Fibroblast of skin of right biceps (primary cell): ENCODE measurements at regions not wholly inside any gene's neighbourhood (a gene's known extent, or its start where the extent isn't known, plus 50 kb on each side); places are given as distances from the start of the nearest gene placed in this dataset.
A peak's percentile ranks its signal among the peaks of the same experiment; 100 is the strongest.

Experiments used
- DNase-seq: peaks from one replicate; pipeline ENCODE4 v3.0.0-alpha.2; 2013

GRCh38 chr20:63085151-63085861 is 78.5 kb upstream of the BHLHE23 start:
- DNase-seq, result no peak

- no peak for DNase-seq
These were observed 77.8 kb upstream of the BHLHE23 start for GRCh38 chr20:63084563-63084927.

GRCh38 chr20:63083831-63084562 is 77.2 kb upstream of the BHLHE23 start:
- no peak for DNase-seq

- DNase-seq, result no peak
These were observed 76.4 kb upstream of the BHLHE23 start for GRCh38 chr20:63082939-63083735.

GRCh38 chr20:63082308-63082938 is 75.7 kb upstream of the BHLHE23 start:
- peak; percentile 38 for DNase-seq

GRCh38 chr20:63081831-63082230 is 75.1 kb upstream of the BHLHE23 start:
- no peak for DNase-seq

GRCh38 chr20:63081351-63081750 is 74.6 kb upstream of the BHLHE23 start:
- DNase-seq, result no peak

- no peak for DNase-seq
These were observed 74.0 kb upstream of the BHLHE23 start for GRCh38 chr20:63080811-63081210.

GRCh38 chr20:63080411-63080810 is 73.6 kb upstream of the BHLHE23 start:
- DNase-seq, result no peak

GRCh38 chr20:63079971-63080370 is 73.2 kb upstream of the BHLHE23 start:
- no peak for DNase-seq

- no peak for DNase-seq
These were observed 70.9 kb upstream of the BHLHE23 start for GRCh38 chr20:63077705-63078104.

GRCh38 chr20:63076421-63076820 is 69.7 kb upstream of the BHLHE23 start:
- no peak for DNase-seq

- no peak for DNase-seq
These were observed 67.9 kb upstream of the BHLHE23 start for GRCh38 chr20:63074631-63075030.

GRCh38 chr20:63074182-63074581 is 67.4 kb upstream of the BHLHE23 start:
- no peak for DNase-seq

- DNase-seq, result no peak
These were observed 66.9 kb upstream of the BHLHE23 start for GRCh38 chr20:63073738-63074065.

- no peak for DNase-seq
These were observed 66.4 kb upstream of the BHLHE23 start for GRCh38 chr20:63072991-63073737.

GRCh38 chr20:63072231-63072791 is 65.5 kb upstream of the BHLHE23 start:
- DNase-seq, result no peak

GRCh38 chr20:63071541-63072181 is 64.9 kb upstream of the BHLHE23 start:
- DNase-seq, result peak; percentile 63

- no peak for DNase-seq
These were observed 64.2 kb upstream of the BHLHE23 start for GRCh38 chr20:63070771-63071540.

- DNase-seq, result no peak
These were observed 63.5 kb upstream of the BHLHE23 start for GRCh38 chr20:63070301-63070625.

- no peak for DNase-seq
These were observed 62.1 kb upstream of the BHLHE23 start for GRCh38 chr20:63068711-63069367.
